Esophagus squamous epithelium (tissue), 5 donors: ENCODE measurements at regions not wholly inside any gene's neighbourhood (a gene's known extent, or its start where the extent isn't known, plus 50 kb on each side); places are given as distances from the start of the nearest gene placed in this dataset.

ENCODE experiments used
- DNase-seq: peaks from one replicate; lab custom pipeline; 2025; lab: John Stamatoyannopoulos, UW
- H3K27ac ChIP-seq, 4 donors: fragments of 200-600 bp; sonication (generic); one replicate each; pipeline ENCODE4 v1.5.1; 2016 to 2019; ENCODE audit warnings: mild to moderate bottlenecking in 1 of 4
- H3K27me3 ChIP-seq, 4 donors: fragments of 200-600 bp; sonication (generic); 1 replicate in 3 of 4; 2 replicates in 1 of 4; pipeline versions ENCODE4 v1.5.1 to v1.6.0; 2017 to 2021; ENCODE audit warnings: antibody characterized with exemption in 1 of 4
- H3K36me3 ChIP-seq, 3 donors: fragments of 200-600 bp; sonication (generic); one replicate each; pipeline ENCODE4 v1.5.1; 2016 to 2019
- H3K4me1 ChIP-seq, 3 donors: fragments of 200-600 bp; sonication (generic); one replicate each; pipeline ENCODE4 v1.5.1; 2017 to 2019
- H3K4me3 ChIP-seq, 4 donors: fragments of 200-600 bp; sonication (generic); 1 replicate in 3 of 4; 2 replicates in 1 of 4; pipeline ENCODE4 v1.5.1; 2016 to 2019; ENCODE audit warnings: mild to moderate bottlenecking in 2 of 4, moderate library complexity in 1 of 4
- H3K9me3 ChIP-seq, 3 donors: fragments of 200-600 bp; sonication (generic); one replicate each; pipeline ENCODE4 v1.5.1; 2016 to 2019
- CTCF ChIP-seq, 6 experiments: fragments of 450-650 bp in 4 of 6; fragments of 200-600 bp in 2 of 6; sonication (generic) in 2 of 6; IDR thresholded peaks; one replicate each; pipeline ENCODE4 v1.5.1; 2016 to 2019; ENCODE audit warnings: antibody characterized with exemption in 6 of 6, mild to moderate bottlenecking in 4 of 6, moderate library complexity in 4 of 6
- POLR2A ChIP-seq, 4 donors: fragments of 450-650 bp; IDR thresholded peaks; one replicate each; pipeline ENCODE4 v1.6.1; 2017; ENCODE audit warnings: antibody characterized with exemption in 4 of 4, mild to moderate bottlenecking in 4 of 4, moderate library complexity in 3 of 4
- WGBS, 2 donors: methylation state at CpG; one replicate each; pipeline ENCODE4 v1.1.5; 2018; 5-methylcytosine and 5-hydroxymethylcytosine counted together
- intact Hi-C: fragments of 100-400 bp; cut with DNase I; formaldehyde crosslinking; loops from one replicate; pipeline ENCODE4 v1.15.0; 2022
- donor health status: DM: yes; HTN: yes; CAD: no.

GRCh38 chr12:114879354-114879753 lies 195.4 kb upstream of the TBX3 start:
- H3K27me3 ChIP-seq: no peaks in the 10 kb centered on the region
- no peaks in the 10 kb centered on the region for H3K9me3 ChIP-seq
- no peak overlapping the region for H3K4me3 ChIP-seq
- H3K4me1 ChIP-seq: no peaks in the 10 kb centered on the region
- no peak for DNase-seq
- WGBS, 2 donors: 74% methylated on average over 3 to 4 of the region's 4 CpGs
- intact Hi-C loops: no loop called here
- no peak overlapping the region for H3K27ac ChIP-seq
- TF ChIP-seq POLR2A (IDR thresholded peaks at IDR 0.05) (no peak), CTCF (IDR thresholded peaks at IDR 0.05) (no peak)
- no peaks in the 10 kb centered on the region for H3K36me3 ChIP-seq

- H3K4me3 ChIP-seq: no peak overlapping the region
- no peaks in the 10 kb centered on the region for H3K27me3 ChIP-seq
- whole genome bisulfite sequencing, 2 donors: 84 to 87% methylated on average over 4 of the region's 4 CpGs
- H3K4me1 ChIP-seq: no peaks in the 10 kb centered on the region
- DNase-seq: no peak
- H3K36me3 ChIP-seq: no peaks in the 10 kb centered on the region
- no peak overlapping the region for H3K27ac ChIP-seq
- H3K9me3 ChIP-seq: no peaks in the 10 kb centered on the region
- intact Hi-C loops: no loop called here
- TF ChIP-seq POLR2A (IDR thresholded peaks at IDR 0.05) (no peak), CTCF (IDR thresholded peaks at IDR 0.05) (no peak)
These were observed 194.8 kb upstream of the TBX3 start for GRCh38 chr12:114878781-114879180.

GRCh38 chr12:114876968-114877680 lies 193.1 kb upstream of the TBX3 start:
- no peaks in the 10 kb centered on the region for H3K9me3 ChIP-seq
- no peaks in the 10 kb centered on the region for H3K4me1 ChIP-seq
- H3K27ac ChIP-seq: no peak overlapping the region
- no peaks in the 10 kb centered on the region for H3K27me3 ChIP-seq
- H3K36me3 ChIP-seq: no peaks in the 10 kb centered on the region
- WGBS, 2 donors: 81 to 84% methylated on average over 13 of the region's 13 CpGs
- TF ChIP-seq CTCF (IDR thresholded peaks at IDR 0.05): no peak
- TF ChIP-seq POLR2A (IDR thresholded peaks at IDR 0.05): no peak
- H3K4me3 ChIP-seq: no peak overlapping the region
- intact Hi-C loops: no loop called here
- no peak for DNase-seq

GRCh38 chr12:114875313-114875712 lies 191.3 kb upstream of the TBX3 start:
- 66 to 77% methylated on average over 5 to 7 of the region's 7 CpGs for WGBS, 2 donors
- intact Hi-C loops: no loop called here
- no peaks in the 10 kb centered on the region for H3K9me3 ChIP-seq
- DNase-seq: no peak
- TF ChIP-seq CTCF (IDR thresholded peaks at IDR 0.05) (no peak), POLR2A (IDR thresholded peaks at IDR 0.05) (no peak)
- no peak overlapping the region for H3K27ac ChIP-seq
- H3K27me3 ChIP-seq: no peaks in the 10 kb centered on the region
- no peak overlapping the region for H3K4me3 ChIP-seq
- H3K4me1 ChIP-seq: no peaks in the 10 kb centered on the region
- H3K36me3 ChIP-seq: no peaks in the 10 kb centered on the region

GRCh38 chr12:114873656-114874055 lies 189.7 kb upstream of the TBX3 start:
- 91 to 97% methylated on average over 10 of the region's 10 CpGs for WGBS, 2 donors
- intact Hi-C loops: no loop called here
- Histone ChIP-seq H3K36me3 (no peaks in the 10 kb centered on the region), H3K4me1 (no peaks in the 10 kb centered on the region), H3K9me3 (no peaks in the 10 kb centered on the region), H3K27ac (no peak overlapping the region), H3K4me3 (no peak overlapping the region), H3K27me3 (no peaks in the 10 kb centered on the region)
- no peak for DNase-seq
- TF ChIP-seq POLR2A (IDR thresholded peaks at IDR 0.05) (no peak), CTCF (IDR thresholded peaks at IDR 0.05) (no peak)
